H9 (cell line): ENCODE measurements at regions not wholly inside any gene's neighbourhood (a gene's known extent, or its start where the extent isn't known, plus 50 kb on each side); places are given as distances from the start of the nearest gene placed in this dataset.

Experiments used
- DNase-seq: peaks from one replicate; pipeline ENCODE4 v3.0.0-alpha.2; 2017
- H2AFZ ChIP-seq: one replicate; pipeline ENCODE4 v1.6.1; 2013; ENCODE audit warnings: mild to moderate bottlenecking, low read length, control low read depth, moderate library complexity
- H2AK5ac ChIP-seq: 2 replicates; pipeline ENCODE4 v1.6.1; 2013; ENCODE audit warnings: low read length, control low read depth, mixed read lengths; ENCODE audit not compliant: insufficient read length
- H2BK120ac ChIP-seq: one replicate; pipeline ENCODE4 v1.6.1; 2013; ENCODE audit warnings: low read depth, mild to moderate bottlenecking, low read length, control low read depth, inconsistent platforms; ENCODE audit not compliant: poor library complexity, severe bottlenecking
- H2BK12ac ChIP-seq: 2 replicates; pipeline ENCODE4 v1.6.1; 2013; ENCODE audit warnings: low read length, control low read depth, mixed read lengths, low read depth; ENCODE audit not compliant: insufficient read length
- H2BK15ac ChIP-seq: 2 replicates; pipeline ENCODE4 v1.6.1; 2013; ENCODE audit warnings: low read depth, low read length, control low read depth
- H2BK20ac ChIP-seq: one replicate; pipeline ENCODE4 v1.6.1; 2013; ENCODE audit warnings: low read depth, mild to moderate bottlenecking, low read length, control low read depth, inconsistent platforms; ENCODE audit not compliant: poor library complexity, severe bottlenecking
- H2BK5ac ChIP-seq: 2 replicates; pipeline ENCODE4 v1.6.1; 2013; ENCODE audit warnings: low read length, control low read depth, mixed read lengths; ENCODE audit not compliant: insufficient read length
- H3K14ac ChIP-seq: 2 replicates; pipeline ENCODE4 v1.6.1; 2013; ENCODE audit warnings: low read length, control low read depth; ENCODE audit not compliant: insufficient read depth
- H3K18ac ChIP-seq: 2 replicates; pipeline ENCODE4 v1.6.1; 2013; ENCODE audit warnings: low read depth, mild to moderate bottlenecking, mixed read lengths, low read length, control low read depth; ENCODE audit not compliant: insufficient read length
- H3K23ac ChIP-seq: 2 replicates; pipeline ENCODE4 v1.6.1; 2013; ENCODE audit warnings: low read length, control low read depth, mixed read lengths, low read depth; ENCODE audit not compliant: insufficient read length
- H3K23me2 ChIP-seq: 2 replicates; pipeline ENCODE4 v1.6.1; 2013; ENCODE audit warnings: low read depth, mild to moderate bottlenecking, mixed read lengths, low read length, control low read depth; ENCODE audit not compliant: insufficient read length, poor library complexity, severe bottlenecking
- H3K27ac ChIP-seq: 2 replicates; pipeline ENCODE4 v1.5.1; 2013; ENCODE audit warnings: low read length, control low read depth, mixed read lengths, low read depth; ENCODE audit not compliant: insufficient read length
- H3K27me3 ChIP-seq: 2 replicates; pipeline ENCODE4 v1.6.1; 2013; ENCODE audit warnings: low read length, control low read depth, inconsistent platforms; ENCODE audit not compliant: insufficient read depth
- H3K4ac ChIP-seq: 2 replicates; pipeline ENCODE4 v1.6.1; 2013; ENCODE audit warnings: low read depth, mild to moderate bottlenecking, control low read depth, inconsistent platforms, low read length, moderate library complexity
- H3K4me1 ChIP-seq: 2 replicates; pipeline ENCODE4 v1.6.1; 2013; ENCODE audit warnings: low read length, control low read depth, inconsistent platforms; ENCODE audit not compliant: insufficient read depth
- H3K4me2 ChIP-seq: 2 replicates; pipeline ENCODE4 v1.6.1; 2013; ENCODE audit warnings: low read length, control low read depth, mixed read lengths; ENCODE audit not compliant: insufficient read length, insufficient read depth
- H3K56ac ChIP-seq: 2 replicates; pipeline ENCODE4 v1.6.1; 2013; ENCODE audit warnings: low read depth, mild to moderate bottlenecking, mixed read lengths, low read length, control low read depth; ENCODE audit not compliant: insufficient read length
- H3K79me1 ChIP-seq: 2 replicates; pipeline ENCODE4 v1.6.1; 2013; ENCODE audit warnings: low read depth, mild to moderate bottlenecking, moderate library complexity, low read length, control low read depth, inconsistent platforms; ENCODE audit not compliant: insufficient read depth, poor library complexity, severe bottlenecking
- H3K79me2 ChIP-seq: 2 replicates; pipeline ENCODE4 v1.6.1; 2013; ENCODE audit warnings: low read length, control low read depth, inconsistent platforms; ENCODE audit not compliant: insufficient read depth
- H3K9ac ChIP-seq: 2 replicates; pipeline ENCODE4 v1.6.1; 2013; ENCODE audit warnings: low read length, control low read depth, mixed read lengths; ENCODE audit not compliant: insufficient read length; ENCODE audit errors: extremely low read depth
- H3K9me3 ChIP-seq: one replicate; pipeline ENCODE4 v1.6.1; 2013; ENCODE audit warnings: low read depth, low read length, inconsistent platforms; ENCODE audit not compliant: control insufficient read depth
- H3T11ph ChIP-seq: one replicate; pipeline ENCODE4 v1.6.1; 2013; ENCODE audit warnings: mild to moderate bottlenecking, low read length, control low read depth, inconsistent platforms
- H4K20me1 ChIP-seq: one replicate; pipeline ENCODE4 v1.6.1; 2013; ENCODE audit not compliant: control insufficient read depth, insufficient read length, insufficient read depth
- H4K5ac ChIP-seq: 2 replicates; pipeline ENCODE4 v1.6.1; 2013; ENCODE audit warnings: low read depth, mild to moderate bottlenecking, mixed read lengths, low read length, control low read depth; ENCODE audit not compliant: insufficient read length
- H4K8ac ChIP-seq: replicated peaks from 2 replicates; pipeline ENCODE4 v1.6.1; 2013; ENCODE audit warnings: low read length, control low read depth, mixed read lengths, low read depth; ENCODE audit not compliant: insufficient read length
- H4K91ac ChIP-seq: 2 replicates; pipeline ENCODE4 v1.6.1; 2013; ENCODE audit warnings: low read depth, mild to moderate bottlenecking, moderate library complexity, mixed read lengths, low read length, control low read depth; ENCODE audit not compliant: insufficient read length
- H3K27ac Mint-ChIP-seq, 3 experiments: 2 replicates in 2 of 3; 3 replicates in 1 of 3; pipeline ENCODE4 v1.8.0; 2020 to 2021; ENCODE audit warnings: mixed read lengths in 3 of 3, mild to moderate bottlenecking in 1 of 3, moderate library complexity in 1 of 3
- H3K27me3 Mint-ChIP-seq: 2 replicates; pipeline ENCODE4 v1.8.0; 2021; ENCODE audit warnings: low read depth, mild to moderate bottlenecking, moderate library complexity, mixed read lengths
- H3K36me3 Mint-ChIP-seq, 3 experiments: 2 replicates in 2 of 3; 3 replicates in 1 of 3; pipeline ENCODE4 v1.8.0; 2020 to 2021; ENCODE audit warnings: low read depth in 3 of 3, mixed read lengths in 3 of 3; ENCODE audit not compliant: insufficient read depth in 1 of 3
- H3K4me1 Mint-ChIP-seq, 2 experiments: 2 replicates each; pipeline ENCODE4 v1.8.0; 2020; ENCODE audit warnings: mixed read lengths in 2 of 2
- H3K4me3 Mint-ChIP-seq, 2 experiments: 2 replicates in 1 of 2; 3 replicates in 1 of 2; pipeline ENCODE4 v1.8.0; 2020 to 2021; ENCODE audit warnings: mild to moderate bottlenecking in 2 of 2, mixed read lengths in 2 of 2, moderate library complexity in 1 of 2
- H3K9me3 Mint-ChIP-seq, 2 experiments: 2 replicates in 1 of 2; 3 replicates in 1 of 2; pipeline ENCODE4 v1.8.0; 2020; ENCODE audit warnings: mild to moderate bottlenecking in 2 of 2, mixed read lengths in 2 of 2, moderate library complexity in 1 of 2
- CTCF ChIP-seq: fragments of 200-600 bp; sonication (generic); conservative IDR thresholded peaks from 3 replicates; pipeline ENCODE4 v1.8.0; 2021; ENCODE audit warnings: antibody characterized with exemption, mild to moderate bottlenecking
- WGBS: extraction: QIAGEN DNeasy Blood & Tissue Kit; methylation state at CpG from one replicate; pipeline ENCODE4 v1.1.7; 2013; ENCODE audit warnings: missing lambda C conversion rate, low lambda C conversion rate, mixed read lengths; ENCODE audit not compliant: insufficient read length; ENCODE audit errors: extremely low coverage; 5-methylcytosine and 5-hydroxymethylcytosine counted together

DNA sequence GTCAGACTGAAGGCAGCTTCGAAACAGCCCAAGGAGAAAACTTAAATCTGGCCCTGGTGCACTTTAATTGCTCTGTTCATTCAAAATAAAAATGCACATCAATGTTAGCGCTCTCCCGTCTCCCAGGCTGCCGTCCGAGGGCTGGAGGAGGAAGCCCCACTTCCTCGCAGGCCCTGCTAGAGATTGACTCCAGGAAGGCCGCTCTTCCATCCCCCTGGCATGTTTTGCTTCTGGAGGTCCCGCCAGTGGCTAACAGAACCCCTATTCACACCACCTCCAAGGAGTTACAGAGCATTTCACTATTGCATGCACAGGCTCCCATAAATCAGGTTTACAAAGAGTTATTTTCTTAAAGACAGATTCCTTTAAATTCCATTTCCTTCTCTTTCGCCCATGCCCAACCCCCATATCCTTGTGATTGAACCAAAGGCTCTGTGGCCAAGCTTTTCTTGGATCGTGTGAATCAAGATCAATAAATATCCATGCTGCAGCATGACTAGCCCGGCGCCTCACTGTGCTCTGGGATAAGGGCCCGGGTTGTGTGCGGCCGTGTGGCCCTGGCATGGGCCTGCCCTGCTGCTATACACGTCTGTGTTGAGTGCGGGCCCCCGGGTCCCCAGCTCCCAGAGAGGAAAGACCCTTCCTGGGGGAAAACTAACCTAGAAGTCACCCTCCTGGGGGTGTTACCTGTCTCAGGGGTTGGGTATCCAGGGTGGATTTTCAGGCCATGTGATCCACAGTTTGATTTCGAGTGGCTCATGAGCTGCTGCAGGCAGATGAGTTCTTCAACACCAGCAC lies 118.7 kb upstream of the GDF10 start:
- H3K4me1 Mint-ChIP-seq, result peaks cover 0 to 7% of the 10 kb centered on the region in 2 experiments
- Histone ChIP-seq H3K9ac (no peak overlapping the region), H3K18ac (no peak overlapping the region), H3K4me1 (no peaks in the 10 kb centered on the region), H2AFZ (no peak overlapping the region), H4K20me1 (no peaks in the 10 kb centered on the region), H2BK12ac (no peak overlapping the region), H3K4ac (no peak overlapping the region), H2AK5ac (no peak overlapping the region), H2BK15ac (no peak overlapping the region), H2BK120ac (no peak overlapping the region), H2BK5ac (no peak overlapping the region), H3K4me2 (no peak overlapping the region), H3T11ph (no peak overlapping the region), H3K9me3 (no peaks in the 10 kb centered on the region), H3K56ac (no peak overlapping the region), H2BK20ac (no peak overlapping the region), H4K91ac (no peak overlapping the region), H3K23ac (no peak overlapping the region), H3K27ac (no peak overlapping the region), H3K79me1 (no peaks in the 10 kb centered on the region), H3K27me3 (no peaks in the 10 kb centered on the region), H3K23me2 (no peaks in the 10 kb centered on the region), H3K79me2 (no peaks in the 10 kb centered on the region), H3K14ac (no peak overlapping the region), H4K5ac (no peak overlapping the region), H4K8ac (no peak overlapping the region)
- no peak for DNase-seq
- TF ChIP-seq CTCF, result no peak
- H3K9me3 Mint-ChIP-seq, result no peaks in the 10 kb centered on the region; a peak in 1 of 5 replicates
- WGBS, result no CpG with 5 or more reads among the region's 19 CpGs
- peaks cover 6% of the 10 kb centered on the region for H3K27me3 Mint-ChIP-seq
- no peaks in the 10 kb centered on the region; a peak in 1 of 7 replicates for H3K36me3 Mint-ChIP-seq
- H3K27ac Mint-ChIP-seq, result peak overlapping the region in 1 of 3 experiments; percentile 57; a peak in 1 of 7 replicates
- no peak overlapping the region for H3K4me3 Mint-ChIP-seq
